Esophagus muscularis mucosa (tissue), 4 donors: ENCODE measurements at regions not wholly inside any gene's neighbourhood (a gene's known extent, or its start where the extent isn't known, plus 50 kb on each side); places are given as distances from the start of the nearest gene placed in this dataset.

Source experiments
- CTCF ChIP-seq, 3 experiments: fragments of 200-600 bp in 2 of 3; fragments of 450-650 bp in 1 of 3; sonication (generic) in 2 of 3; IDR thresholded peaks; one replicate each; pipeline ENCODE4 v1.5.1; 2017 to 2019; ENCODE audit warnings: antibody characterized with exemption in 3 of 3, mild to moderate bottlenecking in 2 of 3, moderate library complexity in 1 of 3
- EP300 ChIP-seq: sonication (generic); formaldehyde crosslinking; IDR thresholded peaks from one replicate; pipeline ENCODE4 v1.6.1; 2017; ENCODE audit warnings: antibody characterized with exemption
- POLR2A ChIP-seq: fragments of 450-650 bp; IDR thresholded peaks from one replicate; pipeline ENCODE4 v1.6.1; 2017; ENCODE audit warnings: antibody characterized with exemption, moderate library complexity, mild to moderate bottlenecking, low read depth

GRCh38 chr1:54456361-54456760, 50.2 kb upstream of the SSBP3 start:
- TF ChIP-seq CTCF (IDR thresholded peaks at IDR 0.05) (no peak), EP300 (no peak), POLR2A (no peak)
